GM21717 (cell line): ENCODE measurements at regions not wholly inside any gene's neighbourhood (a gene's known extent, or its start where the extent isn't known, plus 50 kb on each side); places are given as distances from the start of the nearest gene placed in this dataset.

Experiments
- ATAC-seq: cut with Tn5 transposase; IDR thresholded peaks from one replicate; pipeline ENCODE4 v1.9.1; 2021; ENCODE audit warnings: mild to moderate bottlenecking, moderate library complexity; ENCODE audit not compliant: unreplicated experiment

DNA sequence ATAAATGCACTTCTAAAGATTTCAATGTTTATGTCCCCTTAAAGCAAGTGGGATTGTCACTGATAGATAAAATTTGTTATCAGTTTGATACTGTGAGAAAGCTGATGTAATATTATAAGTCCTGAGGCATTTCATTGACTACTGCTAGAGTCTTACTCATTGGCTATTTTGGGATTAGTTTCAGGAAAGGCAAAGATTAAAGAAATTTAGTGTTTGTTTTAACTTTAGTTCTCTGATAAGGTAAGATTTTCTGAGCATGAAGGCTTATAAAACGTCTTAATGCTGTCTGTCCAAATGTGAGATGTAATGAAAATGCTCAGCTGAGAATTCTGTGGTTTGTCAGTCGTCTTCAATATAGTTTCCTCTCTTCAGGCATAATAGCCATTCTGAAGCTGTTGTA, 886.4 kb upstream of the CDH2 start:
- ATAC-seq: no peak

DNA sequence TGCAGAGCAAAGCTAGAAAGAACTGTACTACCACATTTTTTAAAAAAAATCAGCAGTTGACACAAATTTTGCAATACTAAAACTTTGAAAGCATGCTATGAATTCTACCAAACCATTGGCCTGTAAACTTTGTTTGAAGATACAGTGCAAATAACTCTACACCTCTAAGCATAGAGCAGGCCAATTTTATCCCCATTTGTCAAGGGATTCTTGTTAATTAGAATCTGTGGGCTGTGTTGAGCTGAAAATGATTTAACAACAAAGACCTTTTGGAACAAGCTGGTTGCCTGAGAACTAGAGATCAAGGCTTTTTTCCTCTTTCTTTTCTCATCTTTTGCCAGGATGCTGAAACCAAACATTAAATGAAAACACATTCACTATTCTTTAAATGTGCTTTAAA, 886.0 kb upstream of the CDH2 start:
- no peak for ATAC-seq

DNA sequence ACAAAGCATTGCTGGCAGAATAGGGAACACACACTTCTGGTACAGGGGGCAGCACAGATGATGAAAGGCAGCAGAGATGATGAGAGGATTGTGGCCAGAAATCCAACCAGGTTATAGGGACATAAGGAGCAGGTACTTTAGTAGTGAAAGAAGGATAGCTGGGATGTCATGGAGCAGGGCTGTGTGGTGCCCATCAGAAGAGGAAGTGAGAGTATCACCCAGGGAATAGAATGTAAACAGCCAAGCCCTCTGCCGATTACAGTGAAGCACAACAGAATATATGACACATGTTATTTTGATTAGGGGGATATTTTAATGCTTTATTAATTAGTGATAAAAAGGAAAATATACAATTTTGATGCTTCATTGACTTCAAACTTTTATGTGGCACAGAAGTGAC, 883.4 kb upstream of the CDH2 start:
- ATAC-seq: no peak

DNA sequence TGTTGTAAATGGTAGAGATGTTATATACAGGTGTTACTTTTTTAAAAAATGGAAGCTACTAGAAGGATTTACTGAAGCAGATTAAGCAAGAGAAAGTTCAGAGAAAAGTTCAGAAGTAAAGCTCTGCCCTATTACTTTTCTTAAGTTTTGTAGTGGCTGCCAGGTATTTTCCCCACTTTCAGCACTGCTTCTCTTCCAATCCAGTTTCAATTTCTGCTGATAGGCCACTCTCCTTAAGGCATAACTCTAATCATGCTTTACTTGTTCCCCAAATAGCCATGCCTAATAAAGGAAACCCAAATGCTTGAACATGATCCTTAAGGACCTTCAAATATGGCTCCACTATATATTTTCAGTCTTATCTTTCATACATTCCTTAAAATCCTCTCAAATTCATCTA, 880.8 kb upstream of the CDH2 start:
- no peak for ATAC-seq

DNA sequence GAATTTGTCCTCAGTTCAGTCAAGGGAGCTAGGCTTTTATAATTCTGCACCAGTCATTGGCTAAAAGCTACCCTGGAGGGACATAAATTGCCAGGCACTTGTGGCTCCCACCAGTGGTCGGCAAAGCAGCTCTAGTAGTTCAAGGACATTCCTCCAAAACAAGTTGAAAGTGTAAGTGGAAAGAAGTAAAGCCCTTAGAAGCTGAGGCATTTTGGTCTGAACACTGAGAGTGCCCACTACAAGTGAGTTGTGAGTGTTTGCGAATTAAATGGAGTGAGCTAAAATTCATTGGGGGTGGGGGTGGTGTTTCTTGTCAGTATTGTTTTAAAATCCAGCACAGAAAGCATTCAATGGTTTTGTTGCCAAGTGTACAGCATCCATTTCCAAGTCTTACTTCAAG, 879.9 kb upstream of the CDH2 start:
- no peak for ATAC-seq

DNA sequence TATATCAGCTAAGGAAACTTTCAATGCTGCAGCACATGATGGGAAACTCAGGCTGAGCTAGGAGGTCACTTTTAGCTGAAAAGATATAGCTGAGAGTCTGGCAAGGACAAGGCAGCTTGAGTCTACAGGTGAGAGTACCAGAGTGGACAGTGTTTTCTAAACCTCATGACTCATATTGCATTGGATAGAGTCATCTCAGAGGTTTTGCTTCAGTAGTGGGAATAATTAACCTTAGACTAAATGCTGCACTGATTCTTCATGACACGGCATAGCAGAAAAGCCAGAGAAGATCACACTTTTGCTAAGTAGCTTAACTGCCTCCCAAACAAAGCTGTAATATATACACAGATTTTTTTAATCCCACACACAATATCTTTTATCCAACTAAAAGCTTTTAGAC, 865.0 kb upstream of the CDH2 start:
- no peak for ATAC-seq

DNA sequence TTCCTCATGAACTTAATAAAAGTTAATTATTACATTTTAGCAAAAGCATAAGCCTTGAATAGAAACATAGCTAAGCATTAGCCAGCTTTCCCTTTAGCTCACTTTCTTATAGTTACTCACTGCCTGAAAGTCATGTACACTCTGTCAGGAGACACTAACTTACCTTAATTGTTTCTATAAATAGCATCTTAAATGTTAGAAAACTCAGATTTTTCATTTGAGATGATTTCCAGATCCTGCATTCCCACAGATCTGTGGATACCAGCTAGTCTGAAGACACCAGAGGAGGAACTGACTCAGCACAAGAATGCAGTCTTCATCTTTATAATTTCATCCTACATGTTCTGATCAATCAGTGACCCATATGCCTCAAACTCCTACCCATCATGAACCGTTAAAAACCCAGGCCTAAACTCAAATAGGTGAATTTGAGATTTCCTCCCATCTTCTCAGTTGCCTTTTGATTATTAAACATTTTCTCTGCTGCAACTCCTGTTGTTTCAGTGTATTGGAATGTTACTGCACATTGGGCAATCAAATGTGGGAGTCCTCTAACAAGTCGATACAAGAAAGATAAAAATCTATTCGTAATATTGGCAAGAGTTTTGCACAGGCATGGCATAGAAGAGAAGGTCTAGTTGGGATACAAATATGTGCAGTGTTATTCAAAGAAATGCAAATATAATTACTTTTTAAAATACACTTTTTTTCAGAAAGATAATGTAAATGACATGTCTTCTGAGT, 857.4 kb upstream of the CDH2 start:
- ATAC-seq: no peak

DNA sequence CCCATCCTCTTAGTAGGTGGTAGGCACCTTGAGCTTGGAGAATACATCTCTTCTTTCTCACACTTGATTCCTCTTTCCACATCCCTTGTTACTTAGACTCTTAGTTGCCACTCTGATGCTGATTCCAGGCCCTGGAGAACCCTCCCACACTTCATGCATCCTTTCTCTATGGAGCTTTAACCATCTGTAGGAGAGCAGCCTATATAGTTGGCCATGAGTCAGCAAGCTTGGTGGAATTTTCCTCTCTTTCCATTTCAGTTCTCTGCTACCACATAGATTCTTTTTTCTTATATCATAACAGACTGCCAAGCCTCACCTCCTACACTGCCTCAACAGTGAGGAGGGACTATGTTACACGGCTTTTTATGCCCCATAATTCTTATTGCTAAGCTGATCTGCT, 851.6 kb upstream of the CDH2 start:
- no peak for ATAC-seq

DNA sequence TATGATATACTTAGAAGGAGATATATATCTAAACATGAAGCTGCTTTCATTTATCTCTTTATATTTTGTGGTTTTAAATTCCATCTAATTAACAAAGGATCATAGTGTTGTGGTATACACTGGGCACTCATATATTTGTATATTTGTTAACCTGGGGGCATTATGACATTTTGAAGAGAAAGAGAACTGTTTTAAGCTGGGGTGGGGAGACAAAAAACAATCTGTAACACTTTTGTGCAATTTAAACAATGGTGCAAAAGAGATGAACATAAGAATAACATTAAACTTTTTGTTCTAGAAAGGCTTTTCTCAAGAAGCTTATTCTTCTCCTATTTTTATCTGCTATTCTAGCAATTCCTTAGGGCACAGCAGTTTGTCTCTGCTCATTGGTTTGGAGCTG, 842.0 kb upstream of the CDH2 start:
- no peak for ATAC-seq

DNA sequence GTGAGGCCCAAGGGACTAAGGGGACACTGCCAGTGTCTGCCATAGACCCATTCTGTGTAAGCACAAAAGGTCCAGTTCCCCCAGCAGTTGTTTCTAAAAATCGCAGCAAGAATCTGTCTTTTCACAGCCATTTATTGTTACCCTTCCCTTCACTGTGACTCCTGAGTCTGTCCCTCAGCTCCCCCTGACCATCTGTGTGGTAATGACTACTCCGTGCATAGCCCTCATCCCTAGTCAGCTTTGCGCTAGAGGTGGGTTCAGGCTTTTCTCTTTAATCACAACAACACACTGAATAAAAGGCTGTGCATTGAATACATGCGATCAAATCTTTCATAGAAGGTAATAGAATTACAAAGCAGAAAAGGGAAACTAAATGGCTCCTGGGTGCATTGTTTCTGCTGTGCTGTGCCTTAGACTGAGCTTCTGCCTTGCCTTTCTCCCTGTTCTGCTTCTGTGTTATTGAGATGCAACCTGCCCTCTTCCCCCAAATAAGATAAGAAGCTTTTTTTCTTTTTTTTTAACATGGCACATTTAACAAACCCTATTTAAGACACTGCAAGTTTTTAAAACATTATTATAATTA, 836.0 kb upstream of the CDH2 start:
- no peak for ATAC-seq

DNA sequence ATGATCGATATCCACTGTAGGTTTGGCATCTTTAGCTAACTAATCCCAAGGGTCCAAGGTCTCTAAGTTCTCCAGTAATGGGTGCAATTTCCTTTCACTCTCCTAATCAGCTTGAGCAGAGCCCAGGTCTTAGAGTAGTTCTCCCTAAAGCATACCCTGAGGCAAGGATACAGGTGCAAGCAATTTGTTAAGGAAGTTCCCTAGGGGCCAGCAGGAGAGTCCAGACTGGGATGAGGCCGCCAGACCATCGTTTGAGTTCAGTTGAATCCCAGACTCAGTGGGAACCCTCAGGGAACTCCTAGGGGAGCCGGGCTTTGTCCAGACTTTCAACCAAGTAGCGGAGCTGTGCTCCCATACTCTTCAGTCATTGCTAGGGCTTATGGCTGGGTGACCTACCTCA, 835.4 kb upstream of the CDH2 start:
- ATAC-seq: no peak

DNA sequence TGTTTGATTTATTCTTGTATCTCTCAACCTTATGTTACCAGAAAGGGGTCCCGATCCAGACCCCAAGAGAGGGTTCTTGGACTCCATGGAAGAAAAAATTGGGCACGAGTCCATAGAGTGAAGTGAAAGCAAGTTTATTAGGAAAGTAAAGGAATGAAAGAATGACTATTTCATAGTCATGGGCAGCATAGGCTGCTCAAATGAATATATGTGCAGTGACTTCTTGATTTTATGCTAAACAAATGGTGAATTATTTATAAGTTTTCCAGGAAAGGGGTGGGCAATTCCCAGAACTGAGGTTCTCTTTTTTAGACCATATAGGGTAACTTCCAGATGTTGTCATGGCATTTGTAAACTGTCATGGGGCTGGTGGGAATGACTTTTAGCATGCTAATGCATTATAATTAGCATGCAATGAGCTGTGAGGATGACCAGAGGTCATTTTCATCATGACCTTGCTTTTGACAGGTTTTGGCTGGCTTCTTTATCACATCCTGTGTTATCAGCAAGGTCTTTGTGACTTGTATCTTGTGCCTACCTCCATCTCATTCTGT, 832.4 kb upstream of the CDH2 start:
- ATAC-seq: no peak

DNA sequence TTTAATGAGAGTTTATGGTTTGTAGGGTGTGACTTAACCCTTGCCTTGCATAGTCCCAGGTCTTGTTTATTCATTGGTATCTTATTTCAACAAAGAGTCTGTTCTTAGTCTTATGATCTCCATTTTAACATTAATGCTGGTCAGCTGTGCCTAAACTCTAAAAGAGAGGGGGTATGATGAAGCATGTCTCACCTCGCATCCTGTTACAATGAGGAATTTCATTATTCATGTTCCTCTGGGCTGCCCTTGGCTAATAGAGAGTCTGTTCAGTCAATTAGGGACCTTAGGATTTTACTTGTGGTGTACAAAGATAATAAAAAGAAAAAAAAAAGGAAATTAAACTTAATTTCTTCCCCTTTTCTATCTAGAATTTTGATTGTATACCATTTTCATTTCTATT, 831.9 kb upstream of the CDH2 start:
- no peak for ATAC-seq

DNA sequence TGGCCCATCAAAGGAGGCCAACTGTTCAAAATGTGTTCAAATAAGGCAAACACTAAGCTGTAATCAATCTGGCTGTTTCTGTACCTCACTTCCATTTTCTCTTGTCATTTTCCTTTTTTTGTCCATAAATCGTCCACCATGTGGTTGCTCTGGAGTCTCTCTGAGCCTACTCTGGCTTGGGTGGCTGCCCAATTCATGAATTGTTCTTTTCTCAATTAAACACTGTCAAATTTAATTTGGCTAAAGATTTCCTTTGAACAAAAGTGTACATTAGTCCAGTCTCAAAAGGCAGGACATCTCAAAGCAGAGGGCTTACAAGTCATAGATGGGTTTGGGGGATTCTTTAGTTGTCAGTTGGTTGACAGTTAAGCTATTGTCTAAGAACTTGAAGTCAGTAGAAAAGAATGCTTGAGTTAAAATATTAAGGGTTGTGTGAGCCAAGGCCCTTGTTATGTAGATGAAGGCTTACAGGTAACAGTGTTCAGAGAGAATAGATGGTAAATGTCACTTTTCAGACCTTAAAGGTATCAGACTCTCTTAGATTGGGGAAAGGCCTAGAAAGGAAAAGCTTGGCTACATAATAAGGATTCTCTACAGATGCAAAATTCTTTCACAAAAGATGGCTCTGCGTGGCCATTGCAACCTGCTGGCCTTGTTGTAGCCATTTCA, 831.2 kb upstream of the CDH2 start:
- ATAC-seq: no peak

DNA sequence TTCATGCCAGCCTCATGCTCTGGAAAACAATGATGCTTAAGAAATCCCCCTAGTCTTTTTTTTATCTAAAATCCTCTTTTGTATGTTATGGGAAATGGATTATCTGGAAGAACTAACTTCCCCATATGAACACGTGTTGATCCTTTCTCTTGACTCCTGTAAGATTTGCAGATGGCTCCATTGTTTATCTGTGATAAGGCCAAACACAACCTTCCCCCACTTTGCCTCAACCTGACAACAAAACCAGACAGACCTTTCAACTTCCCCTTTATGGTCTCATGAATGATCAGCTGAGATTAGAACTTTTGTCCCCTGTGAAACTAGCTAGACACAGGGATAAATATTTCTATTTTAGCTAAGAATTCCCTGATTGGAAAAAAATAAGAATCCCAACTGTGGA, 828.0 kb upstream of the CDH2 start:
- no peak for ATAC-seq

DNA sequence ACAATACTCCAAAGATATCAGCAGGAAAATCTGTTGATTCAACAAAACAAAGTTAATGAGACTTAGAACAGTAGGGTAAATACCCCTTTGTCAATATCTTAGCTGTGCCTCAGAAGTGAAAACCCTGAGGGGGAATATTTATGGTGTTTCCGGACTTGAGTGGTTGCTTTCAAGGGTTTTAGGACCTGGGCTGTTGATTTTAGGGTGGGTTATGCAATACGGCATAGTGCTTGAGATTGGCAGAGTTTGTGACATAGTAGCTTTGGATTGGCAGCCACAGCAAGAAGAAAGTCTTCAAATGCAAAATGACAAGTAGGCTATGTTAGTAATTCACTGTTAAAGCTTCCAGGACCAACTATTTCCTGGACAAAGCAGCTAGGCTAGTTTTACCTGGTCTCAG, 826.3 kb upstream of the CDH2 start:
- ATAC-seq: no peak

DNA sequence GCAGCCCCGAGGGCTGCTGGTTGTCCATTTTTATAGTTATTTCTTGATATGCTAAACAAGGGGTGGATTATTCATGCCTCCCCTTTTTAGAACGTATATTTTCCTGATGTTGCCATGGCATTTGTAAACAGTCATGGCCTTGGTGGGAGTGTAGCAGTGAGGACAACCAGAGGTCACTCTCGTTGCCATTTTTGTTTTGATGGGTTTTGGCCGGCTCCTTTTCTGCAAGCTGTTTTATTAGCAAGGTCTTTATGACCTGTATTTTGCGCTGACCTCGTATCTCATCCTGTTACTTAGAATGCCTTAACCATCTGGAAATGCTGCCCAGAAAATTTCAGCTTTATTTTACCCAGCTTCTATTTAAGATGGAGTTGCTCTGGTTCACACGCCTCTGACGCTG, 825.8 kb upstream of the CDH2 start:
- ATAC-seq: no peak

DNA sequence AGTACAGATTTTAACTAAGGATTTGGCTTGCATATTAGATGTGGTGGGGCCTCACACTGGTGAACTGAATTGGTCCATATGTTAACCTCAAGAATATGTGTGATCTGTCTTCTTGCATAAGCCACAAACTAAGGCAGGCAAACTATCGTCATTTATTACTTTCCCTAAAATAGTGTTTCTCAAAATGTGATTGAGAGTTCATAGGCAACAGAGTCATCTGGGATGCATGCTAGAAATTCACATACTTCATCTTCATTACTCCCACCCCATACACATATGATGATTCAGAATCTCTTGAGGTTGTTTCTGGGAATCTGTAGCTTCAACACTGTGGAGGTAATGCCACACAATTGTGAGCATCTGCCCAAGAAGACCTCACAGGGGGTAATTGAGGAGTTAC, 822.8 kb upstream of the CDH2 start:
- ATAC-seq: no peak

DNA sequence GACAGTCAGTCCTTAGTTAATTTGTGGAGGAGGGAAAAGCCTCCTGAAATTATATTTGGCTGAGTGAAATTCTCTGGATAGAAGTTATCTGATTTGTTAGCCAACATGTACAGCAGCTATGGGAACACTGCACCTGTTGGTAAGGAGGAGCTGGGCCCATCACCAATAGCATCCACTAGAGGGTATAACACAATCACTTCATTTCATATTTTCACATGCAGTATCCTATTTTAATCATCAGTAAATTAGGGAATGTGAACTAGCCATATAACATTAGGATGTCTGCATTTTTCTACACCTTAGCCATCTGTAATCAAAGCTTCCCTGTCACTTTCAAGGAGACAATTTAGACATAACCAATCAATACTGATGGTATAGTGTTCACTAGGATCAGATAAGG, 818.4 kb upstream of the CDH2 start:
- ATAC-seq: no peak

DNA sequence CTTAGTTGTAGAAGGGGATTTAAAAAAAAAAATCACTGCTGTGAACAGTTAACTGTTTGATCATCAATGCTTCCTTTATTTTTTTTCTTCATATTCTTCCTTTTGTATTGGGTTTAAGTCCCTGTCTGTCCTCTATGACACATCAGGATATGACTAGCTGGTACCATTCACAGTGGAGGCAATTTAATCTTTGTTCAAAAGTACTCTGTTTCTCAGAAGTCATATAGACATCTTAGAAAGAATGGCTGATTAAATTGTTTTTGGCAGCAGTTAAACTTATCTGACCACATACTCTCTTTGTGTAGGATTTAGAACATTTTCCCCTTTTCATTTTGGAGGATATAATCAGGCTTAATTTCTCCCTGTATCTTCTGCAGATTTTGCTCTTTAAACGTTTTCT, 807.8 kb upstream of the CDH2 start:
- no peak for ATAC-seq

DNA sequence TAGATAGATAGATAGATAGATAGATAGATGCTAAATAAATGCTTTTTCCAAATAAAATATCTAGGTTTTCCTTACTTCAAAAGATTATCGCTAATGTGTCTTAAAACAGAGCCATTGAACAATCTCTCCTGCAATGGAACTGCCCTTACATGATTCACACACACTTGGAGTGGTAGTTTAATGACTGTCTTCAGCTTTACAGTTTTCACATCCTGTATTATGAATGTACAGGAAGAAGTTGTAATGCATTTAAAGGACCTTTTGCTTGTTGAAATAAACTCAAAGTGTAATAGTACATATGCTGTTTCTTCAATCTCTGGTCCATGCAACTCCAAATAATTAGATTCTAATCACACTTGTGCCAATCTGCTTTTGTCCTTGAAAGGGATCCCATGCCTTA, 797.6 kb upstream of the CDH2 start:
- ATAC-seq: no peak

DNA sequence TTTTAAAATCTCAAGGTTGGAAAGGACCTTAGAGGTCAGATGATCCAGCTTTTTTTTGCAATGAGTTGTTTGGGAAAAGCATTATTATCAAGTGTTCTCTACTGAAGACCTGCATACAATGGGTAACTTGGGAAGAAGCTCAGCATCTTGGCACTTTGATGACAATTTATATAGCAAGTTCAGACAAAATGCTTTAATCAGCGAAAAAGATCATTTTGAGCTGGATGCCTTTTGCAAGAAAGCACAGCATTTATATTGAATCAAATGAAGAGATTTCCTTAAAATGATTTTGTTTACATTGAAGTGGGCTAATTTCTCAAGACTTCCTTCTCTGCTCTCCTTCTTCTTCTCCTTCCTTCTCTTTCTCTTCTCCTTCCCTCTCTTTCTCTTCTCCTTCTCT, 796.4 kb upstream of the CDH2 start:
- ATAC-seq: no peak
